ENCODE measurements at regions not wholly inside any gene's neighbourhood (a gene's known extent, or its start where the extent isn't known, plus 50 kb on each side); places are given as distances from the start of the nearest gene placed in this dataset.

DNA sequence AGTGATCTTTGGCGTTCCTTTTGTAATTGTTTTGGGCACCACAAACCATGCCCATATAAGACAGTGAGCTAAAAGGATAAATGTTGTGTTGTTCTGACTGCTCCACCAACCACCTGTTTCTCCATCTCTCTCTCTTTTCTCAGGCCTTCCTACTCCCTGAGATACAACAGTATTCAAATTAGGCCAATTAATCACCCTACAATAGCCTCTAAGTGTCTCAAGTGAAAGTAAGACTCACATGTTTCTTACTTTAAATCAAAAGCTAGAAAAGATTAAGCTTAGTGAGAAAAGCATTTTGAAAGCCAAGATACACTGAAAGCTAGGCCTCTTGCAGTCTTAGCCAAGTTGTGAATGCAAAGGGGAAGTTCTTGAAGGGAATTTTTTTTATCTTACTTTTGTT lies 268.8 kb upstream of the NREP start:
- no peak for DNase-seq (ENCODE audit: low read depth)

DNA sequence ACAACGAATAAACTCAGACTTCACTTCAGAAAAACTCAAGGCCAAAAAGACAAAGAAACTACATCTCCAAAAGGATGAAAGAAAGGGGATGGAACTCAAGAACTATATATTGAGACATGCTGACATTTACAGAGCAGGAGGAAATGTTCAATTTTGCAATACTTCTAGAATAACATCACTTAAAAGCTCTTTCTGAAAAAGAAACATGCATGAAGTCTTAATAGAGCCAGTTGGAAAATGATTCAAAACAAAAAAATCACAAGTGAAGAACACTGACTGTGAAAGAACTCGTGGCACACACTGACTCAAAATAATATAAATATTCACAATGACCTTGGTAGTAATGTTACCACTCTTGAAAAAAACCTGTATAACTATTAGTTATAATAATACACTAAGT lies 267.8 kb upstream of the NREP start:
- DNase-seq (ENCODE audit: low read depth) = peak; percentile 19

DNA sequence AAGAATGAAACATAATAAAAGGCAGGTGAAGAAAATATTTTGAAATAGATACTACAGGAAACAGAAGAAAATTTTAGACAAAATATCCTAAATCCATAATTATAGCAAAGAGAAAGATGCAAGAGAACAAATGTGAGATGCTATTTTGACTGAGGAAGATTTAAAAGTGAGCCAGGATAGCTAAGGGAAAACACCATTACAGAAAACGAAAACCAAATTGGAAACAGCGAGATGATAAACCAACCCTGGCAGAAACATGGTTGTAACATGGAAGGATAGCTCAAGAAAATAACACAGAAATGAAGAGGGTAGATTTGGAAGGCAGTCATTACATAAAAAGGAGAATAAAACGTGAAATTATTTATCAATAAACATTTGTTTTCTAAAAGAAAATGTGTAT lies 267.2 kb upstream of the NREP start:
- no peak for DNase-seq (ENCODE audit: low read depth)

DNA sequence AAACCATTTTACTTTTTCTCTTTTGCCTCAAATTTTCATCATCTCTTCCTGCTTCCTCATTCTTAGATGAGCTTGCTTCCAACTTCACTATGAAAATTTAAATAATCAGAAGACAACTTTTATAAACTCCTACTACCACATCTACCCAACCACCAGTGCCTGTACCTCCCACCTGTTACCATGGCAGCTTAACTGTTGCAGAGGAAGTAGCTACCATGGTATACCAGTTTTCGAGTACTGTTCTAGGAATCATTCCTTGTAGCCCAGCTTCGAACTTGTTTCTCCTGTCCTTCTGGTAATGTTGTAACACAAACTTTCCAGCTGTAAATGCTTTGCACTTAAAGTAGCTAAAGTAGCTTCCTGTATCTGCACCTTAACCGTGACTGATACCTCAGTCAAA lies 266.8 kb upstream of the NREP start:
- DNase-seq (ENCODE audit: low read depth) = no peak

DNA sequence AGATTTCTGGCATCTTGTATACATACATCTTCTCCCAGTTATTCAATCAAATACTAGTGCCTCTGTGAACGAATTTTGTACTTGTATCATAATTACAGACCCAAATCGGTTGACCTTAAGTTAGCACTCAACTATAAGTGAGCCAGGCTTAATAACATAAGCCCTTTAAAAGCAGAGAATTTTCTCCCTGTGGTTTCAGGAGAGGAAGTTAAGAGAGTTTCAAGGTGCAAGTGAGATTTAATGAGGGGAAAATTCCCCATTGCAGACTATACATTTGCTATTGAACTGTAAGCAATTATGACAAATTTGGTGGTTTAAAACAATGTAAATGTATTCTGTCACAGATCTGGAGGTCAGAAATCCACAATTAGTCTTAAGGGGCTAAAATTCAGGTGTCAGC lies 261.9 kb upstream of the NREP start:
- DNase-seq (ENCODE audit: low read depth) = no peak

DNA sequence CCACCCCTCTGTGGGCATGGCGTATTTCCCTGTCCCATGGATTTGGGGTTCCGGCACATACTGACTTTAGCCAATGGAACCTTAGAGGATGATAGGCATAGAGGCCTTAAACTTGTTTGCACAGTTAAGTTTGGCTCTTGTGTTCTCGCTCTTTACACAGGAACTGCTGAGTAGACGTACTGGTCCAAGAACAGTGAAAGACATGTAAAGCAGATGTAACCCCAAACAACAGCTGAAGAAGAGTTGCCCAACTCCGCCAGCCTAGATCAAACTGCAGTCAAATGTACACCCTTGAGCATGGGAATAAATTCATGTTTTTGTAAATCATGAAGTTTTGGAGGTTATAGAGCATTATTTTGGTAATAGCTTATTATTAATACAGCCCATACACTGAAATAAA lies 260.0 kb upstream of the NREP start:
- DNase-seq (ENCODE audit: low read depth) = no peak

DNA sequence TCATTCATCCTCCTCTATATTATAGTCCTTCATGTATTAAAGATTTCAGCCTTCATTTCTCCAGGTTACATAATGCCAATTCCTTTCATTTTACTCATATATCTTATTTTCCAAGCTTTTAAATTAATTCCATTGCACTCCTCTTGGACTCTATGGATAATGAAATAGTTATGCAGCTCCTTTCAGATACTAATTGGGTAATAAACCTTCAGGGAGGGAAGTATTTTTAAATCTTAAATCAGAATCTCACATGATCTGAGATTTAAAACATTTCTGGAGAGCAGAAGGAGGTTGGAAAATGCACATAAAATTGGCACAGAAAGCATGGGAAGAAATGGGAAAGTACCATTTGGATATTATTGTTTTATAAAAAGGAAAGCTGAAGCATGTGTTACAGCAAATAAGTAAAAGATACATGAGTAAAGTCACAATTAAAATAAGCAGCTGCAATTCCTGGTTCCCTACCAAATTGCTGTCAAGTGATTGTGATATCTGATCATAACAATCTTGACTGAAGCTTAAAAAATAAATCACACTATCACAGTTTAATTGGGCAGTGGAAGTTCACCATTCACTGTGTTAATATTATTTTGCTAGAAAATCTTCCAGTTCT lies 257.9 kb upstream of the NREP start:
- DNase-seq (ENCODE audit: low read depth) = no peak

DNA sequence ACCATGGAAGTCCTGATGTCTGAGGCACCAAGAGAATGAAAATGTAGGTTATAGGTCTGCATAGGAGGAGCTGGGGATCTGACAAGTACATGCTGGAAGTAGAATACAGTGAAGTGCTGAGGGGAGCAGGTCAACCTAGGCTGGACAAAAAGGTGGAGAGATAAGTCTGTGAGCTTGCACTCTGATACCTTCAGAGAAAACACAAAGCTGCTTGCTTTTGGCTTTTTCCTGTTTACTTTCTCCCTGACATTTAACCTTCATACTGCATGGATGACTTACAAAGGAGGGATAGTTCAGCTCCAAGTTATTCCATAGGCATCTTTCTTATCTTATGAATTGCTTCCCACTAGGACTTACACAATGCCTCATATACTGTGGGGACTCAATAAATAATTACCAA lies 256.7 kb upstream of the NREP start:
- DNase-seq (ENCODE audit: low read depth) = no peak

DNA sequence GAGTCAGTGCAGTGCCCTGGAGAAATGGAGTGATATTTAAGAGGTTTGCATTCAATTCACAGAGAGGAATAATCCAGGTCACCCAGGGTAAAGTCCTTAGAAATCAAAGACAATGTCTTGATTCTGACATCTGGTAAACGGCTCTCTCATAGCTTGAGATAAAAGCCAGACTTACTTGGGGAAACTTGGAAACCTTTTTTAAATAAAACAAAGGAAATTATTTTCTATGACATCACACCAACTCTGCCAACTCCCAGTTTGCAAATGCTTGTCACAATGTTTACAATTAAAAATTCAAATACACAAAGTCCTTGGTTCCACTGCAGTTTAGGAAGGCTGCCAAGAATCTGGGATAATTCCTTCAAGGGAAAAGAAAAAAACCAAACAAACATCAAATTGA lies 255.1 kb upstream of the NREP start:
- DNase-seq (ENCODE audit: low read depth) = peak; percentile 9

DNA sequence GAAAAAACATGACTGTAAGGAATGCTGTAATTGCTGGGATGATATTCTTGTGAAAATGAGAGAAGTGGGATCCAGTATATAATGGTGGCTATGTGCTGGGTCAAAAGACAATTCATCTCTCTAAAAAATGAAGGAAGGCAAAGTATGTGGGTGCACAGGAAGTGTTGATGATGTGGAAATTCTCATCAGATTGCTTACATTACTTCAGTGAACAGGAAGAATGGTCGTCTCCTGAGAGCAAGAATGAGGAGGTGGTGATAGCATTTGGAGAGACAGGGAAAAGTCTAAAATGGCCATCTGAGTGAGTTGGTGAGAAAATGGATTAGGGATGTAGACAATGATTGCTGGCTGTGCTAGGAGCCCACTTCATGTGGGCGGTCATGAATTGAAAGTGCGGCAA lies 253.5 kb upstream of the NREP start:
- DNase-seq (ENCODE audit: low read depth) = no peak

DNA sequence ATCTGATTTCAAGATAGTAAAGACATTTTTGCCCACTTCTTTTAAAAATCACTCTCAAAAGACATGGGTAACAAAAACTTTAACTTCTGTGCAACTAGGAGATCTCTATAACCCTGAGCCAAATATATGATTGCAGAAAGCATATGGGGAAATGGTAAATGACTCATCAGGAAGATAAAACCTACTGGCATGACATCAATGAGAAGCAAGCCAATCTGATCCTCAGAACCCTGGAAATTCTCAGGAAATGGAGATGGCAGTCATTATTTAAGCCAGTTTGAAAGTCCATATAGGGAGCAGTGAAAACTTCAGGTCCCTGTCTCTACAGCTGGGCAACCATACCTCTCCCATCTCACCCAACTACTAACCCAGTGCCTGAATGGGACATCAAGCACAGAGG lies 249.7 kb upstream of the NREP start:
- peak; percentile 78 for DNase-seq (ENCODE audit: low read depth)

DNA sequence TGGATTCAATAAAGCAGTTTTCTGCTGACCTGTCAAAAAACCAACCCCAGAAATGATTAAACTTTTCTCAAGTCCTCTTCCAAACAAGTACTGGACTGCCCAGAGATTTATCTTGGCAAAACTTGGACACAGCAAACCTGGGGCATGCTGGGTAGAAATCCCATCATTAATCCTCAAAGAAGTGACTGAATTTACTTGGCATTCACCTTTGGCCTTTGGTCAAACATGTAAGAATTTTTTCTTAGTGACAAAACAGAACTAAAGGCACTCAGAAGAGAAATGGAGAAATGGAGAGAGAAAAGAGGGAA lies 248.6 kb upstream of the NREP start:
- peak; percentile 18 for DNase-seq (ENCODE audit: low read depth)

DNA sequence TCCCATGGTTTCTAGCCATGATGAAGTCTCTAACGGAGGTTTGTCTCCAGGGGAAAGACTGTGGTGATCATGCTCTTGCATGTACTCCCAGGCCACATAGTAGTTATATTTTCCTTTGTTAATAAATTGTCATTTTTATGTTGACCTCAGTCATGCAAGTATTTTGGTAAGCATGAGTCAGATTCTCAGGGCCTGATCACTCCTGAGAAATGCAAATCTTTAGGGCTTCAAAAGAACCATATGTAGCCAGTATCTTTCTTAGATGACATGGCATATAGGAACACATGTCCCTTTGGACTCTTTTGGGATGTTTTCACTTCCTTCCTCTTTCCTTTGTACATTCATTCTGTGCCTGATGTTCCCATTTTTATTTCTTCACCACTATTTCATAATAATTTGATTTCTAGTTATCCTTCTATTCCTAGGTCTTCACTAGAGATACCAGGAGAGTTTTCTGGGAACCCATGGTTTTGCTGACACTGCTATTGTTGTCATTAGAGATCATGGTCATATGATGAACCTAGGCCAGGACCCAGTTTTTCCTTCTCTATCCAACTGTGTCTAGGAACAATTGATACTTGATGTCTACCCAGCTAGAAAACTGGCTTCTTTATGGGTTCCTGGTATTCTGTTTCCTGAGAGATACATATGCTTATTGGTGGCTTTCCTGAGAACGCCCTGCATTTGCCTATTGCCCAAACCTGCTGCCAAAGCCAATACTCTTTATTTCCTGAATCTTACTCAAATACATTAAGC lies 248.1 kb upstream of the NREP start:
- DNase-seq (ENCODE audit: low read depth) = peak; percentile 22

DNA sequence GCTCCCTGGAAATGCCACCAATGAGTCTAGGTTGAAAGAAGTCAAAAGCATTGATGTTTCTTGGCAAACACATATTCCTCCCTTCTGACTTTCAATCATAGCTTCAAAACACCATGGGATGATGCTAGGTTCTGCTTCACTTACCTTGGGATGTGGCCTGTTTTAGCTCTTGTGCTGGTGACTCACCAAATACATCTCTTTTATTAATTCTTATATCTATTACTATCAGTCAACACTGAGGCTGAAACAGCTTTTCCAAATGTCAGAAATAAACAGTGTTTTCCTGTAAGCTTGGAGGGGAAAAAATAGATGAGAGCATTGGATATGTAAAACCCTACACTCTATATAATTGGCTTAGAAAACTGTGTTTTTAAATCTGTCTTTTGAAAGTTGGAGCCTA lies 245.4 kb upstream of the NREP start:
- no peak for DNase-seq (ENCODE audit: low read depth)

DNA sequence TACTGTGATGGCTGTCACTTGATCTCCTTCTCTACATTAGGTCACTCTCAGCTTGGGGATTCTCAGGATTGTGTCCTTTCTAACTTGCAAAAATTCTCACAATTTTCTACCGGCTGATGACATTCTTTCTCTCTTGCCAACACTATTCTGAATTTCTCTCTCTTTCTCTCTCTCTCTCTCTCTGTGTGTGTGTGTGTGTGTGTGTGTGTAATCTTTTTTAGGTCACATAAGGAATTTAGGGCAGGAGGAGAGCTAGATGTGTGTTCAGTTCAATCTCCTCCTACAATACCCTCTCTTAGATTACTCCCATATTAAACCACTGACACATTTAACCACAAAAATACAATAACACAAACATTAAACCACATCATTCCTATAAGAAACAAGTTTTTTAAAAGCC lies 242.3 kb upstream of the NREP start:
- peak; percentile 82 for DNase-seq (ENCODE audit: low read depth)

DNA sequence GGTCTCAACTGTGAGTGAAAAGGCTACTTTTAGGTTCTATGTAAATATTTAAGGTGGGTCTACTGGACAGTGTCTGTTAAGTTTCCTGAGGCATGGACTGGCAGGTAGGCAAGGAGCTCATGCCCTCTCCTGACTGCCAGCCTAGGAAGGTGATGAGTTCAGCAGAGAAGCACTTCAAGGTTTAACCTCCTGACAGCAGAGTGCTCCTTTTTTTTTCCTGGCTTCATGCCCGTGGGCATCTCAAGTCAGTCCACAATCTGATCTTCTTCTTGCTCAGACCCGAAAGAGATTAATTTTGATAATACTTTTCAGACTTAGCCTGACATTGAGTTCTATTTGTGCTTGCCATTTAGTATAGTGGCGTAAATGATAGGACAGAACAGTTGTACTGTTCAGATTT lies 241.9 kb upstream of the NREP start:
- peak; percentile 59 for DNase-seq (ENCODE audit: low read depth)

DNA sequence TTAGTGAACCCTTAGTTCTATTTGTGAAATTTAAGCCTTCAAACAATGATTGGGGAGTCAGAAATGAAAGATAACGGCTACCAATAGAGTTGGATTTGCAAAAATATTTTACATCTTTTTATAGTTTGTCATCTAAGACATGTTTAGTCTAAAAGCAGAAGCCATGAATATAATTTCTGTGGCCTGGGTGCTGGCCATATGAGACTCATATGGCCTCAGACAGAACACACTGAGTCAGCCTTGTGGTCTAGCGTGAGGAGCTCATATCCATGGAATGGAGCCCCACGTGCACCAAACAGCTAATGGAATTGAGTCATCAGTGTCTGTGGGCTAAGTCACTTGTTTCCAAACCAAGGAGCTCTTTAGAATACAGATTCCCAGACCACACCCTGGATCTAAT lies 240.7 kb upstream of the NREP start:
- DNase-seq (ENCODE audit: low read depth) = peak; percentile 100

DNA sequence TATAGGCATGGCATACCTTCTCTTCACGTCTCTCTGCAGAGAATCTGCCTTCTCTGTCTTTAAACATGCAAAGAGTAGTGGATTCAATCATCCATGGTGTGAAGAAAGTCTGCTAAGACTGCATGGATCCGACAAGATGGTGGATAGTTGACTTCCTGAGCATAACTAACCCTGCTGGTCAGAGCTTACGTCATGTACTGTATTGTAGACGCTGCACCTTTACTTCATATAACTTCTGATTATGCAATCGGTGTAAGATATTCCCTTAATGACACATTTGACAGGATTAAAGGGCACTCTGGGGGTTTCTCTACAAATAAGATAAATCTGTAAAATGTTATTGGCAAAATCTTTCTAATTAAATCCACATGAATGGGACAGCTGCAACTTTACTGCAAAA lies 240.3 kb upstream of the NREP start:
- DNase-seq (ENCODE audit: low read depth) = peak; percentile 87

DNA sequence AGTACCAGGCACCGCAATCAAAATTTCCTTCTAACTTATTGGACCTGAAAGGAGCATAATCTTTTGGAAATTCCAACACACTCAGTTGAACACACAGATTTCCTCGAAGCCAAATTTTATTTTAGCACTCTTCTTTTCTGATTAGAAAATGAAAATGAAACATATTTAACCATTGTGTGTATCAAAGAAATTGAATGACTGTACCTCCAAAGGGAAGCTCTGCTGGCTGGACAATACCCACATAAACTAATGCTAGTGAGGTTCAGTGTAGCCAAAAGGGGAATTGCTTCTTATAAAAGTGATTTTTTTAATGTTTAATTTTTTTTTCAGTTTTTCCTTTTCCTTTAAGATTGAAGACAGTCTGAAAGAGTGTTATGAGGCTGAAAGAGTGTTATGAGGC lies 239.6 kb upstream of the NREP start:
- DNase-seq (ENCODE audit: low read depth) = no peak

DNA sequence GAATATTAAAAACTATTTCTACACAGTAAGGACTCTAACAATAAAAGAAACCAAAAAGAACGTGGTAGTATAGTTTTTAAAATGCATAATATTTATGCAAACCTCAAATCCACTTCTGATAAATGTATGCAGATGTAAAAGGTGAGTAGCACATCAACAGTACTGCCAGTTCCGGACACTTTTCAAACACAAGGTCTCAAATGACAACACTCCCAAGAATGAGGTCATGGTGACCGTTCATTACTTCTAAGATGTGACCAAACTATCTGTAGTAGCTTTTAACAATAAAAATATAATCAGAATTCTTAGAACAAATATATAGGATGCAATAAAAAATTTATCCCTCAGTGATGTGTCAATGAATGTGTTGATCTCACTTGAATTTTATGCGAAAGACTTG lies 238.7 kb upstream of the NREP start:
- no peak for DNase-seq (ENCODE audit: low read depth)

DNA sequence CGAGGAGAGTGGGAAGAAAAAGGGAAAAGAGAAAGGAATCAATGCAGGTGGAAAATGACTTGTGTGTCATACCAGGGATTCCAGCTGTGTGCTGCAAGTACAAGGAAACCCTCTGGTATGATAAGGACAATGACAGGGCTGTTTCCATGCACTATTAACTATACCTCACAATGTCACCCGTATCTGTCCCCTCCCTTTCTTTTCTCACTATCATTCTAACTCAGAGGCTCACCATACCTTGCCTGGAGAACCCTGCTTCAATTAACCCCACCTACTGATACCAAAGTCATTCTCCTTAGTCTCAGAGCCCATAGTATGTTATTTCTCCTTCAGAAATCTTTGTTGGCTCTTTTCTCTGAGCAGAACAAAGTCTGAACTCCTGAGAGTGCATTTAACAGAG lies 236.2 kb upstream of the NREP start:
- DNase-seq (ENCODE audit: low read depth) = no peak

DNA sequence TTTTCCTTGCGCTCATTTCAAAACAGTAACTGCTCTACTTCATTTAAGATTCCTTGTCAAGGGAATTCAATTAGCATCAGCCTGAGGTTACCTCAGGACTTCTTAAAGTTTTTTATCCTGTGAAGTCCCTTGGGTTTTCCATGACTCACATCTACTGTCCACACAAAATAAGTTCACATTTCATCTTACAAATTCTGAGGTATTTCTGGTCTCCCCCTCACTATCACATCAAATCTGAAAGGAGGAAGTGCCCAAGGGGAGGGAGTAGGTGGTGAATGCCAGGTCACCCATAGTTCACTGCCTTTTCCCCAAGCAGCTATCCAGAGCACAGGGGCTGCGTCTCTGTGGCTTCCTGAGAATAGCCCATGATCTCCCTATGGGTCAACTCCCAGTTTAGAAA lies 227.1 kb upstream of the NREP start:
- DNase-seq (ENCODE audit: low read depth) = peak; percentile 80

DNA sequence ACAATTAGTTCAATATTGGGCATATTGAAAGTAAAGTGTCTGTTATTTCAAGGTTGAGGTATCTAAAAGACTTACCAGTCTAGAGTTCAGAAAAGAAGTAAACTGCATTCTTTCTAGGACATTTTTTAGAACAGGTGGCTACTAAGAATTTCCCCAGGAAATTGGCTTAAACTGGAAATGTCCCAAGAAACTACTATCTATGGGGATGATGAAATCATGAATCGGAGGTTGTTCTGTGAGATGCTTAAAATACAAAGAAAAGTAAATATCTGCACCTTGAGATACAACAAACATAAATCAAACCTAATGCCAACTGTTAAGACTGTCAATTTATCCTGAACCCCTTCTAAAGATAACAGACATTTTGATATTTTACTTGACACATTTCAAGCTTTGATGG lies 226.5 kb upstream of the NREP start:
- DNase-seq (ENCODE audit: low read depth) = peak; percentile 11

DNA sequence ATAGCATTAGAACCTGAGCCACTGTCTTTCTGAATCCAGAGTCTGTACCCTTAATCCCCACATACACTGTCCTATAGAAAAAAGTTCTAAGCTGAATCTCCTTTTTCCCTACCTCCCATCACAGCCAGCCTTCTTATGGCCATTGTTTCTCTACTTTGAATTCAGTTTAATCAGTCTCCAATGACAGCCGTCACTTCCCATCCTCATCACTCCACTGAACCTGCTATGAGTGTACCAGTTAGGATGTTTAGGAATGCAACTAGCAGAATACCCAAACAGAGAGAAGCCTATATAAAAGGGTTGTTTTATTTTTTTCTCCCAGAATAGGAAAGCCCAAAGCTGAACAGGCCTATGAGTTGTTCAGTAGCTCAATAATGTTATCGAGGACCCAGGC lies 220.4 kb upstream of the NREP start:
- DNase-seq (ENCODE audit: low read depth) = no peak

Data from amniotic epithelial cell (primary cell).